Kidney (tissue), 13 donors: ENCODE measurements at regions not wholly inside any gene's neighbourhood (a gene's known extent, or its start where the extent isn't known, plus 50 kb on each side); places are given as distances from the start of the nearest gene placed in this dataset.

Experiments
- DNase-seq, 5 donors: peaks; one replicate each; pipeline ENCODE4 v3.0.0-alpha.2; 2013 to 2020
- FAIRE-seq: peaks from 2 replicates; lab custom pipeline; 2012; peaks lifted over from hg19 to GRCh38; lab: Jason Lieb, UNC
- H3K27ac ChIP-seq, 2 donors: one replicate each; pipeline ENCODE4 v1.7.0; 2013; ENCODE audit warnings: low read depth in 2 of 2, low read length in 2 of 2, inconsistent platforms in 1 of 2
- H3K27me3 ChIP-seq: one replicate; pipeline ENCODE4 v1.7.1; 2013; ENCODE audit warnings: low read length, inconsistent platforms; ENCODE audit not compliant: control insufficient read depth, insufficient read depth
- H3K36me3 ChIP-seq, 3 donors: one replicate each; pipeline versions ENCODE4 v1.7.0 to v1.7.1; 2013; ENCODE audit warnings: low read length in 3 of 3, control low read depth in 1 of 3, inconsistent platforms in 1 of 3; ENCODE audit not compliant: insufficient read depth in 3 of 3, control insufficient read depth in 2 of 3
- H3K4me1 ChIP-seq, 3 donors: one replicate each; pipeline versions ENCODE4 v1.7.0 to v1.7.1; 2013; ENCODE audit warnings: low read length in 3 of 3, inconsistent platforms in 1 of 3, low read depth in 1 of 3; ENCODE audit not compliant: control insufficient read depth in 2 of 3, insufficient read depth in 2 of 3
- H3K4me3 ChIP-seq, 3 donors: one replicate each; pipeline versions ENCODE4 v1.7.0 to v1.8.1; 2013; ENCODE audit warnings: low read length in 3 of 3, control low read depth in 1 of 3, inconsistent platforms in 1 of 3
- H3K9ac ChIP-seq, 3 donors: one replicate each; pipeline versions ENCODE4 v1.7.0 to v1.7.1; 2013; ENCODE audit warnings: low read length in 3 of 3, control low read depth in 1 of 3, inconsistent platforms in 1 of 3
- H3K9me3 ChIP-seq, 3 donors: one replicate each; pipeline versions ENCODE4 v1.7.0 to v1.7.1; 2013; ENCODE audit warnings: low read length in 3 of 3, control low read depth in 1 of 3, inconsistent platforms in 1 of 3; ENCODE audit not compliant: control insufficient read depth in 2 of 3, insufficient read depth in 1 of 3
- intact Hi-C: fragments of 100-400 bp; cut with DNase I; formaldehyde crosslinking; loops from one replicate; pipeline ENCODE4 v1.11.1; 2022
- TF ChIP-seq, protein P1 (sequence below): IDR thresholded peaks from 3 replicates; pipeline ENCODE4 v1.5.1; 2012; ENCODE audit warnings: mild to moderate bottlenecking, moderate library complexity, borderline replicate concordance; ENCODE audit not compliant: insufficient read depth; ENCODE audit errors: extremely low read depth
- donor health status: control.
- donor health status: control.
- donor health status: control.
- donor health status: control.
- donor health status: control.
- donor health status: DM: yes; HTN: yes; CAD: no.
- donor health status: Normal renal cell carcinoma (clear cell type).

DNA sequence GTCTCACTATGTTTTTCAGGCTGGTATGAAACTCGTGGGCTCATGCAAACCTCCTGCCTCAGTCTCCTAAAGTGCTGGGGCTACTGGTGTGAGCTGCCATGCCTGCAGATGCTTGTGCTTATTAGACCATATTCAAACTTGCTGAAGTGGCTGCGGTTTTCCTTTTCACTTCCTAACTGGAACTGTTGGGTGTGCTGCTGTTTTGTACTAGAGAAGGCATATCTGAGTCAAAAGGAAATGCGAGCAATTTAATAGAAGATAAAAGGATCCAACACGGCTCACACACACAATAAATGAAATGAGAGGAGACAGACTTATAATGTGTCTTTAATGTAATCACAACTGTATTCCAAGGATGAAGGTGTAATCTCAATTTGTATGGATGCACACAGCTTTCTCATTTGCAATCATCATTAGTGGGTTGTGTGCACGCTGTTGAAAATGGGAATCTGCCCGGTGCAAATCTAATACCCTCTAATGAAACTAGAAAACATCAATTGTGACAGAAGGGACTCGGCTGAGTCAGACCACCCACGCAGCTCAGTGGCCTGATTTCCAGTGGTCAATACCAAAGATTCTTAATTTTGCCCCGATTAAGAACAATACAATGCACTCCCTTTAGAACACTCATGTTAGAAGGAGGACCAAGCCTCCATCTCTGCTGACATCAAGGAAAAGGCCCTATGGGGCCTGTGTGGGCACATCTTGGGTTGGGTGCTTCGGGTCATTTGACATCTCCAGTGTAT is 532.7 kb downstream of the TDRD15 start:
- FAIRE-seq (no peak), DNase-seq (no peak)
- H3K27ac ChIP-seq, result no peak overlapping the region
- no peaks in the 10 kb centered on the region for H3K4me1 ChIP-seq
- intact Hi-C loops, result no loop called here
- no peaks in the 10 kb centered on the region for H3K27me3 ChIP-seq
- no peak overlapping the region for H3K4me3 ChIP-seq
- TF ChIP-seq, protein P1, sequence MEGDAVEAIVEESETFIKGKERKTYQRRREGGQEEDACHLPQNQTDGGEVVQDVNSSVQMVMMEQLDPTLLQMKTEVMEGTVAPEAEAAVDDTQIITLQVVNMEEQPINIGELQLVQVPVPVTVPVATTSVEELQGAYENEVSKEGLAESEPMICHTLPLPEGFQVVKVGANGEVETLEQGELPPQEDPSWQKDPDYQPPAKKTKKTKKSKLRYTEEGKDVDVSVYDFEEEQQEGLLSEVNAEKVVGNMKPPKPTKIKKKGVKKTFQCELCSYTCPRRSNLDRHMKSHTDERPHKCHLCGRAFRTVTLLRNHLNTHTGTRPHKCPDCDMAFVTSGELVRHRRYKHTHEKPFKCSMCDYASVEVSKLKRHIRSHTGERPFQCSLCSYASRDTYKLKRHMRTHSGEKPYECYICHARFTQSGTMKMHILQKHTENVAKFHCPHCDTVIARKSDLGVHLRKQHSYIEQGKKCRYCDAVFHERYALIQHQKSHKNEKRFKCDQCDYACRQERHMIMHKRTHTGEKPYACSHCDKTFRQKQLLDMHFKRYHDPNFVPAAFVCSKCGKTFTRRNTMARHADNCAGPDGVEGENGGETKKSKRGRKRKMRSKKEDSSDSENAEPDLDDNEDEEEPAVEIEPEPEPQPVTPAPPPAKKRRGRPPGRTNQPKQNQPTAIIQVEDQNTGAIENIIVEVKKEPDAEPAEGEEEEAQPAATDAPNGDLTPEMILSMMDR, result no peak
- H3K9ac ChIP-seq, result no peak overlapping the region
- H3K36me3 ChIP-seq, result no peaks in the 10 kb centered on the region
- no peaks in the 10 kb centered on the region for H3K9me3 ChIP-seq

DNA sequence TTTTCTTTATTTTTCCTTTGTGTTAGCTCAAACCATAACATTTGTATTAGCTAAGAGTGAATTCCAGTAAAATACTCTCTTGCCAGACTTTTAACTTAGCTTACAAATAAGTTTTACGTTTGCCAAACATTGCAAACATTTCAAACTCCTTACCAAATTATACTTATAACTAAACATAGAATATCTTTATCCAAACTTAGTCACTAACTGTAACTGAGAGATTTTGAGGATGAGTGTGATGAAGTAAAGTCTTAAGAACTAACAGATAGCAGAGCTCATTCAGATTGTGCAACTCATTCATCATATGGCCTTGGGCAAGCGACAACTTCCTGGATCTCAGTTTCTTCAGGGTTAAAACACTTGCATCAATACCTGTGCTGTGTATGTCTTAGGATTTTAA is 533.7 kb downstream of the TDRD15 start:
- Histone ChIP-seq H3K27ac (no peak overlapping the region), H3K36me3 (no peaks in the 10 kb centered on the region), H3K27me3 (no peaks in the 10 kb centered on the region), H3K9me3 (no peaks in the 10 kb centered on the region), H3K4me3 (no peak overlapping the region), H3K4me1 (no peaks in the 10 kb centered on the region), H3K9ac (no peak overlapping the region)
- TF ChIP-seq, protein P1, result no peak
- DNase-seq (no peak), FAIRE-seq (no peak)
- intact Hi-C loops, result no loop called here

DNA sequence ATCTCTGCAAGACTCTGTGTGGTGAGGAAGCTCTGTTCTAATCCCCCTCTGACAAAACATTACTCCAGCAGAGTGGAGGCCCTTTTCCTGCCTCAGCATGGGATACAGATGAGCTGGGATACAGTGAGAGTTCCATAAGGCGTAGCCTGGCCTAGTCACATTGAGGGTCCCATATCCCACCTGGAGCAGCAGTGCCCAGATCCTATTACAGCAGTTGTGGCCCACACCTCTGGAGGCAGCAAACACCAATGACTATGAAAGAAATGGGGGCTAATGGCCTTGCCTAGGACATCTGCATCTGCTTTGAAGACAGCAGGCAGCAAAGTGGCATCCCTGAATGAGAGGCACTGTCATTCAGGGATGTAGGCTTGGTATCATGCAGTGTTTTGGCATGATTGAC is 534.5 kb downstream of the TDRD15 start:
- Histone ChIP-seq H3K4me1 (no peaks in the 10 kb centered on the region), H3K9ac (no peak overlapping the region), H3K9me3 (no peaks in the 10 kb centered on the region), H3K4me3 (no peak overlapping the region), H3K27me3 (no peaks in the 10 kb centered on the region), H3K27ac (no peak overlapping the region), H3K36me3 (no peaks in the 10 kb centered on the region)
- TF ChIP-seq, protein P1, result no peak
- no peak for DNase-seq
- FAIRE-seq, result no peak
- intact Hi-C loops, result no loop called here
